ENCODE measurements at regions not wholly inside any gene's neighbourhood (a gene's known extent, or its start where the extent isn't known, plus 50 kb on each side); places are given as distances from the start of the nearest gene placed in this dataset. TPM values are rescaled to one million over a fixed set of nuclear protein-coding genes. Genes with fewer than 3 reads are reported as not detected.

DNA sequence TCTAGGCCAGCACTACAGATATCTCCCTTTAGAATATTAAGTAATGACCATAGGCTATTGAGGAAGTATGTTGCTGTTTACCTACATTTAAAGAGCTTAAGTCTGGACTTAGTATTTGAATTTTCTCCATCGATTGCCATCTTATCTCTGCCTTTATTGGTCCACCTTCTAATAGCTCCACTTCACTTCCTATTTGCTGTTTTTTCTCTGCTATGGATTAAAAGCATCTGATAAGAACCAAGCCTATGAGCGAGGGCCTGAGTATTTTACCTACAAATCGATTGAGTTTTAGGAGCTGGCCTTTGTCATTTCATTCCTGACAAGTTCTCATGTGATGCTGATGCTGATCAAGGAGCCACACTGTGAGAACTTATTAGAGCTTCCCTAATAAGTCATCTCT is 52.6 kb upstream of the AKAP13 start:
- H3K9me3 ChIP-seq (ENCODE audit: control insufficient read depth, insufficient read depth, low read length), result peaks cover 3% of the 10 kb centered on the region; the same call in 1 of the 2 replicates
- DNase-seq (ENCODE audit: low read depth, low spot score), result no peak
- no peak overlapping the region for H3K4me3 ChIP-seq (ENCODE audit: low read depth, low read length)
- H3K27me3 ChIP-seq (ENCODE audit: control insufficient read depth, insufficient read depth, low read length), result no peaks in the 10 kb centered on the region
- ChIA-PET CTCF (interaction anchor here (1.0 to 1.9 kb wide), 3 partner anchors 9 to 177 kb away, joined by 3 to 9 read pairs (median 5); no protein-coding TSS in a partner anchor), POLR2A (no interaction called here)
- H3K27ac ChIP-seq (ENCODE audit: low read depth, low read length), result no peak overlapping the region
- TF ChIP-seq, protein P1, sequence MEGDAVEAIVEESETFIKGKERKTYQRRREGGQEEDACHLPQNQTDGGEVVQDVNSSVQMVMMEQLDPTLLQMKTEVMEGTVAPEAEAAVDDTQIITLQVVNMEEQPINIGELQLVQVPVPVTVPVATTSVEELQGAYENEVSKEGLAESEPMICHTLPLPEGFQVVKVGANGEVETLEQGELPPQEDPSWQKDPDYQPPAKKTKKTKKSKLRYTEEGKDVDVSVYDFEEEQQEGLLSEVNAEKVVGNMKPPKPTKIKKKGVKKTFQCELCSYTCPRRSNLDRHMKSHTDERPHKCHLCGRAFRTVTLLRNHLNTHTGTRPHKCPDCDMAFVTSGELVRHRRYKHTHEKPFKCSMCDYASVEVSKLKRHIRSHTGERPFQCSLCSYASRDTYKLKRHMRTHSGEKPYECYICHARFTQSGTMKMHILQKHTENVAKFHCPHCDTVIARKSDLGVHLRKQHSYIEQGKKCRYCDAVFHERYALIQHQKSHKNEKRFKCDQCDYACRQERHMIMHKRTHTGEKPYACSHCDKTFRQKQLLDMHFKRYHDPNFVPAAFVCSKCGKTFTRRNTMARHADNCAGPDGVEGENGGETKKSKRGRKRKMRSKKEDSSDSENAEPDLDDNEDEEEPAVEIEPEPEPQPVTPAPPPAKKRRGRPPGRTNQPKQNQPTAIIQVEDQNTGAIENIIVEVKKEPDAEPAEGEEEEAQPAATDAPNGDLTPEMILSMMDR (IDR thresholded peaks at IDR 0.05; ENCODE audit: low read depth, low read length), result no peak

DNA sequence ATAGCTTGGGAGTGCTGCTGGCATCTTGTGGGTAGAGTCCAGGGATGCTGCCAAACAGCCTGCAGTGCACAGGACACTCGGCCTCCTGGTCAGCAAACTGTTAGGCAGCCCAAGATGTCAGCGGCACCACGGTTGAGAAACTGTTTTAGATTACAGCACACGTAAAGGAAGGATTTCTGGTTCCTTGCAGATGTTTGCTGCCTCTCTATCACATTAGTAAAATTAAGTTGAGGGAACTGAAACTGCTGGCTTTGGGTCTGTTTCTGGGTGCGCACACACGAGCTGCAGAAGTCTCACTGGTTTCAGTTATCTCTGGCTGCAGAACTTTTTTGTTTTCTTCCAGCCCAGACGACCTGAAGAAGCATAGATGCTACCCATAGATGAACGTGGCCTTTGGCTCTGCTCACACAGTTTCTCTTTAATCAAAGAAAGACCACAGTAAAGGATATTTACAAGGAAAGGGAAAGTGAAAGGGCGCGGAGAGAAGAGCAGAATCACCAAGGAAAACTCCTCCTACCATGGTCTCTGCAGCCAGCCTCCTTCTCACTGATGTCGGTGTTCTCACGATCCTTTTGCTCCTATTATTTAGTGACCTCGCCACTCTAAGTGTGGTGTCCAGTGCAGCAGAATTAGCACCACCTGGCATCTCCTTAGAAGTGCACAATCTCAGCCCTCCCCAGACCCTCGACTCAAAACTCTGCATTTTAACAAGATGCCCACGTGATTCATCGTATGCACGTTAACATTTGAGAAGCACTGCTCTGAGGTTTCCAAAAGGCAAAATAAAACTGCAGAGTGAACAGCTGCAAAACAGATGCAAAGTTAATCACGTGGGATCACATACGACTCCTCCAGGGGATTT is 50.6 kb upstream of the AKAP13 start:
- DNase-seq (ENCODE audit: low read depth, low spot score), result no peak
- ChIA-PET CTCF (interaction anchor here (0.6 to 2.2 kb wide), 10 partner anchors 17 to 510 kb away, joined by 3 to 13 read pairs (median 4); no protein-coding TSS in a partner anchor), POLR2A (interaction anchor here (2.7 kb wide), 1 partner anchor 12 kb away, joined by 16 read pairs; no protein-coding TSS in a partner anchor)
- peak overlapping the region; percentile 86 for H3K27ac ChIP-seq (ENCODE audit: low read depth, low read length)
- no peaks in the 10 kb centered on the region for H3K27me3 ChIP-seq (ENCODE audit: control insufficient read depth, insufficient read depth, low read length)
- peaks cover 4% of the 10 kb centered on the region; the same call in 1 of the 2 replicates for H3K9me3 ChIP-seq (ENCODE audit: control insufficient read depth, insufficient read depth, low read length)
- peak overlapping the region; percentile 66 for H3K4me3 ChIP-seq (ENCODE audit: low read depth, low read length)
- TF ChIP-seq, protein P1 (IDR thresholded peaks at IDR 0.05; ENCODE audit: low read depth, low read length), result no peak

Small RNA genes lying in the stretch of these regions (small RNA-seq; reads per million reads assigned to genes)
- not detected for gene RN7SL428P (ENCODE audit: insufficient read length, low read depth)

Data from AG04450 (cell line).